B cell (primary cell): ENCODE measurements at regions not wholly inside any gene's neighbourhood (a gene's known extent, or its start where the extent isn't known, plus 50 kb on each side); places are given as distances from the start of the nearest gene placed in this dataset.

Source experiments
- ATAC-seq: fragments of 200-7000 bp; cut with Tn5 transposase; one replicate; pipeline ENCODE4 v1.10.0; 2021; ENCODE audit warnings: low read depth, mild to moderate bottlenecking, moderate number of reproducible peaks, moderate library complexity
- CTCF ChIA-PET: fragments of 350-600 bp; sonication (Branson Sonifier 250); formaldehyde crosslinking; loops from one replicate; lab custom pipeline; 2021; ENCODE audit warnings: antibody characterized with exemption, inconsistent platforms; lab: Charles Lee
- POLR2A ChIA-PET: fragments of 350-600 bp; sonication (Branson Sonifier 250); formaldehyde crosslinking; loops from one replicate; lab custom pipeline; 2021; ENCODE audit warnings: antibody characterized with exemption; lab: Charles Lee
- DNase-seq: peaks from one replicate; pipeline ENCODE4 v3.0.0; 2013
- H2AFZ ChIP-seq: 2 replicates; pipeline ENCODE4 v1.6.1; 2012; ENCODE audit warnings: mild to moderate bottlenecking, low read depth, low read length; ENCODE audit not compliant: insufficient read depth, poor library complexity, severe bottlenecking
- H3K27ac ChIP-seq, 2 donors: 1 replicate in 1 of 2; 2 replicates in 1 of 2; pipeline ENCODE4 v1.5.1; 2012 to 2013; ENCODE audit warnings: low read length in 2 of 2, mild to moderate bottlenecking in 2 of 2, moderate library complexity in 1 of 2
- H3K27me3 ChIP-seq, 4 experiments: fragments of 200-600 bp in 1 of 4; sonication (generic) in 1 of 4; replicated peaks in 1 of 4; 1 replicate in 2 of 4; 2 replicates in 2 of 4; pipeline versions ENCODE4 v1.6.1 to v1.7.0; 2013 to 2016; ENCODE audit warnings: low read length in 3 of 4, mild to moderate bottlenecking in 2 of 4, mixed read lengths in 1 of 4, moderate library complexity in 1 of 4; ENCODE audit not compliant: insufficient read depth in 4 of 4, control insufficient read depth in 3 of 4; ENCODE audit errors: control extremely low read depth in 1 of 4
- H3K36me3 ChIP-seq, 2 experiments: replicated peaks in 1 of 2; 1 replicate in 1 of 2; 2 replicates in 1 of 2; pipeline versions ENCODE4 v1.6.1 to v1.7.1; 2013; ENCODE audit warnings: low read length in 1 of 2; ENCODE audit not compliant: insufficient read depth in 2 of 2, control insufficient read depth in 1 of 2; ENCODE audit errors: control extremely low read depth in 1 of 2, extremely low read depth in 1 of 2
- H3K4me1 ChIP-seq, 2 donors: fragments of 200-600 bp in 1 of 2; sonication (generic) in 1 of 2; 1 replicate in 1 of 2; 2 replicates in 1 of 2; pipeline versions ENCODE4 v1.5.1 to v1.6.1; 2013 to 2017; ENCODE audit warnings: low read length in 2 of 2; ENCODE audit not compliant: control insufficient read depth in 2 of 2, insufficient read depth in 2 of 2
- H3K4me2 ChIP-seq: replicated peaks from 2 replicates; pipeline ENCODE3; 2012; ENCODE audit warnings: mild to moderate bottlenecking, low read depth, low read length; ENCODE audit not compliant: poor library complexity, severe bottlenecking
- H3K4me3 ChIP-seq, 5 experiments: fragments of 200-600 bp in 1 of 5; sonication (generic) in 1 of 5; 1 replicate in 3 of 5; 2 replicates in 2 of 5; pipeline versions ENCODE4 v1.5.1 to v1.7.0; 2011 to 2016; ENCODE audit warnings: low read length in 4 of 5, mild to moderate bottlenecking in 4 of 5, low read depth in 2 of 5, control low read depth in 1 of 5, moderate library complexity in 1 of 5; ENCODE audit not compliant: insufficient read depth in 1 of 5; ENCODE audit errors: control extremely low read depth in 1 of 5, extremely low read depth in 1 of 5
- H3K79me2 ChIP-seq: fragments of 200-600 bp; sonication (generic); one replicate; pipeline ENCODE4 v1.6.0; 2016; ENCODE audit warnings: low read length; ENCODE audit not compliant: control insufficient read depth, insufficient read depth
- H3K9ac ChIP-seq: fragments of 200-600 bp; sonication (generic); 2 replicates; pipeline ENCODE4 v1.6.1; 2017; ENCODE audit warnings: mild to moderate bottlenecking, low read length, moderate library complexity
- H3K9me3 ChIP-seq, 3 donors: one replicate each; pipeline versions ENCODE4 v1.6.1 to v1.7.1; 2013; ENCODE audit warnings: low read length in 2 of 3; ENCODE audit not compliant: control insufficient read depth in 2 of 3, insufficient read depth in 1 of 3; ENCODE audit errors: control extremely low read depth in 1 of 3
- H4K20me1 ChIP-seq: 2 replicates; pipeline ENCODE4 v1.6.0; 2012; ENCODE audit warnings: mild to moderate bottlenecking, low read length; ENCODE audit not compliant: insufficient read depth, control insufficient read depth, poor library complexity, severe bottlenecking
- H3K27ac Mint-ChIP-seq: one replicate; pipeline ENCODE4 v1.8.0; 2021; ENCODE audit warnings: mixed read lengths
- H3K27me3 Mint-ChIP-seq: one replicate; pipeline ENCODE4 v1.8.0; 2021; ENCODE audit warnings: mixed read lengths
- H3K4me1 Mint-ChIP-seq: one replicate; pipeline ENCODE4 v1.8.0; 2021; ENCODE audit warnings: mixed read lengths
- H3K4me3 Mint-ChIP-seq: one replicate; pipeline ENCODE4 v1.8.0; 2021; ENCODE audit warnings: mixed read lengths
- H3K9me3 Mint-ChIP-seq: one replicate; pipeline ENCODE4 v1.8.0; 2022; ENCODE audit warnings: mixed read lengths; ENCODE audit not compliant: insufficient read depth
- CTCF ChIP-seq: fragments of 200-600 bp; IDR thresholded peaks from one replicate; pipeline ENCODE4 v1.8.0; 2022; ENCODE audit warnings: antibody characterized with exemption, mild to moderate bottlenecking
- EZH2 ChIP-seq: IDR thresholded peaks from 2 replicates; pipeline ENCODE4 v1.6.1; 2012; ENCODE audit warnings: borderline replicate concordance, low read depth, mild to moderate bottlenecking, moderate library complexity, low read length; ENCODE audit not compliant: insufficient read depth, poor library complexity, severe bottlenecking
- WGBS: methylation state at CpG from one replicate; pipeline ENCODE4 v1.1.5; 2013; ENCODE audit warnings: missing lambda C conversion rate; ENCODE audit not compliant: insufficient coverage; 5-methylcytosine and 5-hydroxymethylcytosine counted together
- intact Hi-C: fragments of 100-400 bp; cut with micrococcal nuclease; formaldehyde crosslinking; loops from one replicate; pipeline ENCODE4 v1.10.0; 2022

GRCh38 chr2:41314511-41315070 is 733.2 kb upstream of the PKDCC start:
- Mint-ChIP-seq H3K27ac (no peak overlapping the region), H3K4me3 (no peak overlapping the region), H3K9me3 (no peaks in the 10 kb centered on the region), H3K4me1 (no peaks in the 10 kb centered on the region), H3K27me3 (no peaks in the 10 kb centered on the region)
- Histone ChIP-seq H3K4me3 (no peak overlapping the region), H3K9me3 (no peaks in the 10 kb centered on the region), H3K79me2 (no peaks in the 10 kb centered on the region), H3K4me2 (no peak overlapping the region), H2AFZ (no peak overlapping the region), H3K36me3 (no peaks in the 10 kb centered on the region), H3K4me1 (no peaks in the 10 kb centered on the region), H4K20me1 (no peaks in the 10 kb centered on the region), H3K9ac (no peak overlapping the region), H3K27me3 (no peaks in the 10 kb centered on the region), H3K27ac (no peak overlapping the region)
- intact Hi-C loops: no loop called here
- POLR2A ChIA-PET: no interaction called here
- no peak for TF ChIP-seq EZH2
- no peak for TF ChIP-seq CTCF
- DNase-seq: no peak
- no CpG with 5 or more reads among the region's 3 CpGs for WGBS
- no peak for ATAC-seq
- CTCF ChIA-PET: no interaction called here

GRCh38 chr2:41319437-41319836 is 728.4 kb upstream of the PKDCC start:
- H3K27me3 Mint-ChIP-seq: no peaks in the 10 kb centered on the region
- H4K20me1 ChIP-seq: no peaks in the 10 kb centered on the region
- H3K9me3 Mint-ChIP-seq: no peaks in the 10 kb centered on the region
- H3K9me3 ChIP-seq: no peaks in the 10 kb centered on the region
- no peak overlapping the region for H3K27ac ChIP-seq
- no peak overlapping the region for H3K4me3 ChIP-seq
- no peaks in the 10 kb centered on the region for H3K27me3 ChIP-seq
- no peaks in the 10 kb centered on the region for H3K4me1 Mint-ChIP-seq
- TF ChIP-seq CTCF (no peak), EZH2 (no peak)
- intact Hi-C loops: no loop called here
- POLR2A ChIA-PET: no interaction called here
- H3K9ac ChIP-seq: no peak overlapping the region
- no peaks in the 10 kb centered on the region for H3K79me2 ChIP-seq
- no peak overlapping the region for H3K4me3 Mint-ChIP-seq
- no CpG with 5 or more reads among the region's 6 CpGs for WGBS
- H3K36me3 ChIP-seq: no peaks in the 10 kb centered on the region
- ATAC-seq: no peak
- H3K27ac Mint-ChIP-seq: no peak overlapping the region
- DNase-seq: no peak
- H3K4me1 ChIP-seq: no peaks in the 10 kb centered on the region
- CTCF ChIA-PET: no interaction called here
- H3K4me2 ChIP-seq: no peak overlapping the region
- H2AFZ ChIP-seq: no peak overlapping the region
